NCI-H774 (cell line): ENCODE measurements at regions not wholly inside any gene's neighbourhood (a gene's known extent, or its start where the extent isn't known, plus 50 kb on each side); places are given as distances from the start of the nearest gene placed in this dataset.

Experiments
- DNase-seq: peaks from one replicate; lab custom pipeline; 2025; lab: John Stamatoyannopoulos, UW

- no peak for DNase-seq
These were observed 173.4 kb downstream of the DAD1 start for GRCh38 chr14:22415605-22415959.

- no peak for DNase-seq
These were observed 174.0 kb downstream of the DAD1 start for GRCh38 chr14:22414876-22415604.

GRCh38 chr14:22412926-22413411 lies 176.1 kb downstream of the DAD1 start:
- no peak for DNase-seq

- no peak for DNase-seq
These were observed 177.5 kb downstream of the DAD1 start for GRCh38 chr14:22411398-22412055.

- DNase-seq: no peak
These were observed 178.5 kb downstream of the DAD1 start for GRCh38 chr14:22410497-22410896.

GRCh38 chr14:22409006-22409405 lies 180.0 kb downstream of the DAD1 start:
- no peak for DNase-seq

- DNase-seq: no peak
These were observed 180.5 kb downstream of the DAD1 start for GRCh38 chr14:22408547-22408946.

GRCh38 chr14:22407033-22407432 lies 182.0 kb downstream of the DAD1 start:
- DNase-seq: no peak

- no peak for DNase-seq
These were observed 183.8 kb downstream of the DAD1 start for GRCh38 chr14:22405201-22405600.

- DNase-seq: no peak
These were observed 185.7 kb downstream of the DAD1 start for GRCh38 chr14:22403296-22403695.

- no peak for DNase-seq
These were observed 188.3 kb downstream of the DAD1 start for GRCh38 chr14:22400655-22401259.

- DNase-seq: no peak
These were observed 189.2 kb downstream of the DAD1 start for GRCh38 chr14:22399776-22400175.

GRCh38 chr14:22397221-22397737 lies 191.7 kb downstream of the DAD1 start:
- no peak for DNase-seq

GRCh38 chr14:22395803-22396202 lies 193.2 kb downstream of the DAD1 start:
- no peak for DNase-seq

- no peak for DNase-seq
These were observed 194.4 kb downstream of the DAD1 start for GRCh38 chr14:22394616-22395015.

GRCh38 chr14:22393796-22394195 lies 195.2 kb downstream of the DAD1 start:
- DNase-seq: no peak

- DNase-seq: no peak
These were observed 197.0 kb downstream of the DAD1 start for GRCh38 chr14:22391908-22392565.

GRCh38 chr14:22390824-22391461 lies 198.1 kb downstream of the DAD1 start:
- no peak for DNase-seq

- no peak for DNase-seq
These were observed 198.8 kb downstream of the DAD1 start for GRCh38 chr14:22390195-22390594.

- no peak for DNase-seq
These were observed 200.1 kb downstream of the DAD1 start for GRCh38 chr14:22388669-22389595.

- DNase-seq: no peak
These were observed 201.2 kb downstream of the DAD1 start for GRCh38 chr14:22387776-22388241.
